ENCODE measurements at regions not wholly inside any gene's neighbourhood (a gene's known extent, or its start where the extent isn't known, plus 50 kb on each side); places are given as distances from the start of the nearest gene placed in this dataset.

- Histone ChIP-seq H3K27me3 (ENCODE audit: control insufficient read depth, insufficient read depth, low read length) (no peaks in the 10 kb centered on the region), H3K9me3 (ENCODE audit: control insufficient read depth, insufficient read depth, low read depth, low read length) (no peaks in the 10 kb centered on the region), H3K36me3 (ENCODE audit: control insufficient read depth, insufficient read depth, low read length) (no peaks in the 10 kb centered on the region), H3K4me1 (ENCODE audit: control insufficient read depth, insufficient read depth, low read length) (no peaks in the 10 kb centered on the region), H3K4me3 (ENCODE audit: low read depth in 2 of 2, low read length in 2 of 2) (no peak overlapping the region), H3K27ac (ENCODE audit: low read length) (no peak overlapping the region)
- ATAC-seq (no peak), DNase-seq (ENCODE audit: low read depth, low spot score) (no peak)
- TF ChIP-seq SIN3A (IDR thresholded peaks at IDR 0.05; ENCODE audit: borderline replicate concordance, insufficient read depth, low read depth, low read length) (no peak), TCF7L2 (IDR thresholded peaks at IDR 0.05; ENCODE audit: low read depth, low read length) (no peak), REST (IDR thresholded peaks at IDR 0.05; ENCODE audit: insufficient read depth in 1 of 2, low read depth in 2 of 2, low read length in 1 of 2) (no peak), CTCF (IDR thresholded peaks at IDR 0.05) (no peak), POLR2AphosphoS5 (IDR thresholded peaks at IDR 0.05; ENCODE audit: low read depth, low read length) (no peak)
- no TSS peak for BruUV-seq (replicated peaks)
- in situ Hi-C loops (cut with HindIII; ENCODE audit: low pct_unique_long_range_greater_than_20kb, low sequenced_read_pairs): no loop called here
- CTCF ChIA-PET: no interaction called here
- POLR2A ChIA-PET: no interaction called here
- intact Hi-C loops (cut with micrococcal nuclease; ENCODE audit: unreplicated experiment): no loop called here
Observed at GRCh38 chr3:40642812-40643211, 118.1 kb downstream of the ZNF621 start.

- Histone ChIP-seq H3K4me3 (ENCODE audit: low read depth in 2 of 2, low read length in 2 of 2) (no peak overlapping the region), H3K27ac (ENCODE audit: low read length) (no peak overlapping the region), H3K9me3 (ENCODE audit: control insufficient read depth, insufficient read depth, low read depth, low read length) (no peaks in the 10 kb centered on the region), H3K4me1 (ENCODE audit: control insufficient read depth, insufficient read depth, low read length) (no peaks in the 10 kb centered on the region), H3K27me3 (ENCODE audit: control insufficient read depth, insufficient read depth, low read length) (no peaks in the 10 kb centered on the region), H3K36me3 (ENCODE audit: control insufficient read depth, insufficient read depth, low read length) (no peaks in the 10 kb centered on the region)
- intact Hi-C loops (cut with micrococcal nuclease; ENCODE audit: unreplicated experiment) (no loop called here), in situ Hi-C loops (cut with HindIII; ENCODE audit: low pct_unique_long_range_greater_than_20kb, low sequenced_read_pairs) (no loop called here)
- ATAC-seq (no peak), DNase-seq (ENCODE audit: low read depth, low spot score) (no peak)
- BruUV-seq (replicated peaks): no TSS peak
- ChIA-PET CTCF (no interaction called here), POLR2A (no interaction called here)
- TF ChIP-seq SIN3A (IDR thresholded peaks at IDR 0.05; ENCODE audit: borderline replicate concordance, insufficient read depth, low read depth, low read length) (no peak), REST (IDR thresholded peaks at IDR 0.05; ENCODE audit: insufficient read depth in 1 of 2, low read depth in 2 of 2, low read length in 1 of 2) (no peak), POLR2AphosphoS5 (IDR thresholded peaks at IDR 0.05; ENCODE audit: low read depth, low read length) (no peak), TCF7L2 (IDR thresholded peaks at IDR 0.05; ENCODE audit: low read depth, low read length) (no peak), CTCF (IDR thresholded peaks at IDR 0.05) (no peak)
Observed at GRCh38 chr3:40645883-40646282, 121.1 kb downstream of the ZNF621 start.
